Neuronal stem cell (in vitro differentiated cells): ENCODE measurements at regions not wholly inside any gene's neighbourhood (a gene's known extent, or its start where the extent isn't known, plus 50 kb on each side); places are given as distances from the start of the nearest gene placed in this dataset.

Experiments
- DNase-seq: peaks from one replicate; pipeline ENCODE4 v3.0.0-alpha.2; 2013; ENCODE audit warnings: low spot score
- H2AFZ ChIP-seq: one replicate; pipeline ENCODE4 v1.6.1; 2013; ENCODE audit warnings: mild to moderate bottlenecking, low read length, inconsistent platforms
- H2AK5ac ChIP-seq: 2 replicates; pipeline ENCODE4 v1.6.1; 2013; ENCODE audit warnings: low read depth, mild to moderate bottlenecking, inconsistent platforms, low read length, moderate library complexity, mixed read lengths
- H2BK120ac ChIP-seq: 2 replicates; pipeline ENCODE4 v1.6.1; 2013; ENCODE audit warnings: low read depth, mild to moderate bottlenecking, inconsistent platforms, low read length, moderate library complexity, mixed read lengths
- H2BK12ac ChIP-seq: one replicate; pipeline ENCODE4 v1.6.1; 2013; ENCODE audit warnings: low read length, inconsistent platforms
- H2BK15ac ChIP-seq: 2 replicates; pipeline ENCODE4 v1.6.1; 2013; ENCODE audit warnings: mild to moderate bottlenecking, low read length, inconsistent platforms, mixed read lengths
- H2BK5ac ChIP-seq: one replicate; pipeline ENCODE4 v1.6.1; 2013; ENCODE audit warnings: inconsistent platforms, mild to moderate bottlenecking, low read length, moderate library complexity
- H3K14ac ChIP-seq: one replicate; pipeline ENCODE4 v1.6.1; 2013; ENCODE audit warnings: low read length, inconsistent platforms
- H3K18ac ChIP-seq: 2 replicates; pipeline ENCODE4 v1.6.1; 2013; ENCODE audit warnings: low read length, inconsistent platforms
- H3K23ac ChIP-seq: 2 replicates; pipeline ENCODE4 v1.6.1; 2013; ENCODE audit warnings: low read depth, mild to moderate bottlenecking, mixed read lengths, low read length, inconsistent platforms; ENCODE audit not compliant: poor library complexity
- H3K27ac ChIP-seq: replicated peaks from 3 replicates; pipeline ENCODE4 v1.5.1; 2013; ENCODE audit warnings: low read length, inconsistent platforms
- H3K27me3 ChIP-seq, 3 experiments: 2 replicates each; pipeline ENCODE4 v1.6.1; 2013; ENCODE audit warnings: low read length in 3 of 3, mild to moderate bottlenecking in 2 of 3, inconsistent platforms in 1 of 3, low read depth in 1 of 3, mixed read lengths in 1 of 3, moderate library complexity in 1 of 3; ENCODE audit not compliant: control insufficient read depth in 3 of 3, insufficient read depth in 3 of 3
- H3K36me3 ChIP-seq, 2 donors: replicated peaks in 1 of 2; 2 replicates each; pipeline ENCODE4 v1.6.1; 2013; ENCODE audit warnings: low read length in 2 of 2; ENCODE audit not compliant: control insufficient read depth in 2 of 2, insufficient read depth in 2 of 2
- H3K4ac ChIP-seq: 2 replicates; pipeline ENCODE4 v1.6.1; 2013; ENCODE audit warnings: inconsistent platforms, mild to moderate bottlenecking, low read length, moderate library complexity
- H3K4me1 ChIP-seq, 2 donors: 1 replicate in 1 of 2; 2 replicates in 1 of 2; pipeline ENCODE4 v1.6.1; 2013; ENCODE audit warnings: low read length in 2 of 2, low read depth in 1 of 2; ENCODE audit not compliant: control insufficient read depth in 2 of 2, insufficient read depth in 1 of 2
- H3K4me2 ChIP-seq: one replicate; pipeline ENCODE4 v1.6.1; 2013; ENCODE audit warnings: mild to moderate bottlenecking, low read length, inconsistent platforms; ENCODE audit not compliant: insufficient read depth, poor library complexity, severe bottlenecking
- H3K4me3 ChIP-seq, 2 donors: 2 replicates each; pipeline ENCODE4 v1.5.1; 2013; ENCODE audit warnings: low read length in 2 of 2, mild to moderate bottlenecking in 2 of 2, inconsistent platforms in 1 of 2, moderate library complexity in 1 of 2
- H3K79me1 ChIP-seq: one replicate; pipeline ENCODE4 v1.6.1; 2013; ENCODE audit warnings: low read depth, mild to moderate bottlenecking, inconsistent platforms, low read length, moderate library complexity
- H3K9ac ChIP-seq: one replicate; pipeline ENCODE4 v1.6.1; 2013; ENCODE audit warnings: mild to moderate bottlenecking, low read depth, low read length, inconsistent platforms; ENCODE audit not compliant: poor library complexity
- H3K9me3 ChIP-seq, 2 donors: replicated peaks in 1 of 2; 2 replicates each; pipeline versions ENCODE3 to v1.6.1; 2013; ENCODE audit warnings: low read length in 2 of 2, mild to moderate bottlenecking in 2 of 2, inconsistent platforms in 1 of 2, low read depth in 1 of 2, mixed read lengths in 1 of 2, moderate library complexity in 1 of 2; ENCODE audit not compliant: control insufficient read depth in 2 of 2, insufficient read depth in 1 of 2
- H4K8ac ChIP-seq: one replicate; pipeline ENCODE4 v1.6.1; 2013; ENCODE audit warnings: low read depth, mild to moderate bottlenecking, inconsistent platforms, low read length, moderate library complexity
- H4K91ac ChIP-seq: one replicate; pipeline ENCODE4 v1.6.1; 2013; ENCODE audit warnings: low read length, low read depth, mild to moderate bottlenecking, inconsistent platforms; ENCODE audit not compliant: poor library complexity
- WGBS, 2 donors: extraction: QIAGEN DNeasy Blood & Tissue Kit; methylation state at CpG; one replicate each; pipeline ENCODE4 v1.1.7; 2013; ENCODE audit warnings: missing lambda C conversion rate in 2 of 2, mixed read lengths in 1 of 2; ENCODE audit not compliant: insufficient read length in 2 of 2, insufficient replicate concordance in 1 of 2; ENCODE audit errors: extremely low coverage in 2 of 2; 5-methylcytosine and 5-hydroxymethylcytosine counted together

DNA sequence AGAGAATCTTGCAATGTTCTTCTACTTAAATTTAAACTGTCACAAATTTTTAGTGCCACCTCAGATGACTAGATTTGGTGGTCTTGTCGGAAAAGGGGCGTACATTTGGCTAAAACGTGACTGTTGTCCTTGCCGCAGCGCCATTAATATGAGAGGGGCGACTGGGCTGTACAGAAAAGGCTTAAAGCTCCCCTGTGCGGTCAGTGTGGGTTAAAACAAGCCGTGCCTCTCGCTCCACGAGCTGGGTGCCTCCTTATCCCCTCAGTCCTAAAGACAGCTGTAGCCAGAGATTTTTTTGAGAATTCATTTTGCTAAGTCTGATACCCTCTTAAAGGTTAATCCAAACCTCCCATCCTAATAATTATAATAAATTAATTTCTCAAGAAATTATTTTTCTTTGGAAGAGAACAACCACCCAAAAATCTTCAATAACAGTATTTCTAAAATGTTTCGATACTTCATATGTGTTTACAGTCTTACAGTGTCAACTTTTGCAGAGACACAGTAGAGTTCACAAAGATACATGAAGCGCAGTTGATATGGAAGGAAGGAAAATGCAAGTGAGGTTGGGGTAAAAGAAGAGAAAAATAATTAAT lies 68.6 kb downstream of the C7orf25 start:
- no peak overlapping the region for H2AK5ac ChIP-seq
- H2BK5ac ChIP-seq, result no peak overlapping the region
- no peak overlapping the region for H3K4ac ChIP-seq
- no peaks in the 10 kb centered on the region for H3K9me3 ChIP-seq
- H3K4me2 ChIP-seq, result no peak overlapping the region
- H3K9ac ChIP-seq, result no peak overlapping the region
- no peak overlapping the region for H4K91ac ChIP-seq
- no peak overlapping the region for H3K18ac ChIP-seq
- no peak overlapping the region for H3K23ac ChIP-seq
- no peak overlapping the region for H3K27ac ChIP-seq
- no peak overlapping the region for H2BK12ac ChIP-seq
- WGBS, 2 donors, result no CpG with 5 or more reads among the region's 12 CpGs
- DNase-seq, result peak; percentile 29
- H3K4me1 ChIP-seq, result no peaks in the 10 kb centered on the region
- no peak overlapping the region for H2BK15ac ChIP-seq
- H3K27me3 ChIP-seq, result peaks cover 0 to 8% (median 0%) of the 10 kb centered on the region in 3 experiments
- no peak overlapping the region for H4K8ac ChIP-seq
- H3K14ac ChIP-seq, result no peak overlapping the region
- no peak overlapping the region for H2AFZ ChIP-seq
- H3K4me3 ChIP-seq, result no peak overlapping the region
- H2BK120ac ChIP-seq, result no peak overlapping the region
- H3K79me1 ChIP-seq, result no peaks in the 10 kb centered on the region
- no peaks in the 10 kb centered on the region for H3K36me3 ChIP-seq

GRCh38 chr7:42834676-42835075 lies 77.2 kb downstream of the C7orf25 start:
- Histone ChIP-seq H3K4me1 (no peaks in the 10 kb centered on the region), H4K8ac (no peak overlapping the region), H3K9ac (no peak overlapping the region), H3K14ac (no peak overlapping the region), H2AK5ac (no peak overlapping the region), H2BK120ac (no peak overlapping the region), H4K91ac (no peak overlapping the region), H3K4ac (no peak overlapping the region), H3K23ac (no peak overlapping the region), H3K27me3 (no peaks in the 10 kb centered on the region), H3K4me3 (no peak overlapping the region), H3K79me1 (no peaks in the 10 kb centered on the region), H2BK5ac (no peak overlapping the region), H3K36me3 (no peaks in the 10 kb centered on the region), H3K27ac (no peak overlapping the region), H3K18ac (no peak overlapping the region), H3K4me2 (no peak overlapping the region), H2BK15ac (no peak overlapping the region), H2BK12ac (no peak overlapping the region), H3K9me3 (peaks cover 0 to 2% of the 10 kb centered on the region in 2 donors), H2AFZ (no peak overlapping the region)
- DNase-seq, result no peak

- Histone ChIP-seq H3K27ac (no peak overlapping the region), H4K91ac (no peak overlapping the region), H3K4ac (no peak overlapping the region), H3K36me3 (no peaks in the 10 kb centered on the region), H2BK15ac (no peak overlapping the region), H2BK5ac (no peak overlapping the region), H3K4me2 (no peak overlapping the region), H3K14ac (no peak overlapping the region), H3K4me1 (no peaks in the 10 kb centered on the region), H3K4me3 (no peak overlapping the region), H3K9ac (no peak overlapping the region), H2AFZ (no peak overlapping the region), H3K18ac (no peak overlapping the region), H3K9me3 (peaks cover 0 to 2% of the 10 kb centered on the region in 2 donors), H2BK120ac (no peak overlapping the region), H4K8ac (no peak overlapping the region), H2AK5ac (no peak overlapping the region), H3K23ac (no peak overlapping the region), H3K79me1 (no peaks in the 10 kb centered on the region), H2BK12ac (no peak overlapping the region), H3K27me3 (no peaks in the 10 kb centered on the region)
- DNase-seq, result no peak
- WGBS, 2 donors, result no CpG with 5 or more reads among the region's 4 CpGs
Observed at GRCh38 chr7:42833411-42833810, 78.5 kb downstream of the C7orf25 start.

DNA sequence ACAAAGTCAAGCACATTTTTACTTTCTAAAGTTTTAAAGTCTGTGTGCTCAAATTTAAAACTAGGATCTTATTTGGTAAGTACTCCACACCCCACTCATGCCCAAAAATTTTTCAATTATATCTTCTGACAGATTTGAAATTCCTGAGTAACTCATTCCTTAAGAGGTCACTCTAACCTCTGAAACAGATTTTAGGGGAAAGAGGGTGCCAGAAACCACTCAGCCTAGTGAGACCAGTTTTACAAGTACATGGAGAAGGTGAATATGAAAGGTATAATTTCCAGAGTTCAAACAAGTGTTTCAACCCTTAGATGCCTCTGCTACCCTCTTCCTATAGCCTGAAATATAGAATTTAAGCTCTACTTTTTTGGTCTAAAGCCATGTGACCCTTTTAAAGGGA lies 79.2 kb downstream of the C7orf25 start:
- DNase-seq, result no peak
- no peak overlapping the region for H3K14ac ChIP-seq
- no peak overlapping the region for H2AK5ac ChIP-seq
- no peak overlapping the region for H2BK12ac ChIP-seq
- no peak overlapping the region for H4K91ac ChIP-seq
- H3K18ac ChIP-seq, result no peak overlapping the region
- H3K23ac ChIP-seq, result no peak overlapping the region
- no peak overlapping the region for H2AFZ ChIP-seq
- no peaks in the 10 kb centered on the region for H3K27me3 ChIP-seq
- no peaks in the 10 kb centered on the region for H3K79me1 ChIP-seq
- H3K9me3 ChIP-seq, result peaks cover 0 to 2% of the 10 kb centered on the region in 2 donors
- no peak overlapping the region for H3K4me2 ChIP-seq
- H3K4me3 ChIP-seq, result no peak overlapping the region
- H3K36me3 ChIP-seq, result no peaks in the 10 kb centered on the region
- H2BK5ac ChIP-seq, result no peak overlapping the region
- no peak overlapping the region for H2BK15ac ChIP-seq
- H3K4ac ChIP-seq, result no peak overlapping the region
- no peak overlapping the region for H3K27ac ChIP-seq
- H3K4me1 ChIP-seq, result no peaks in the 10 kb centered on the region
- H3K9ac ChIP-seq, result peak overlapping the region; percentile 63
- no peak overlapping the region for H2BK120ac ChIP-seq
- H4K8ac ChIP-seq, result no peak overlapping the region
